NCI-H2029 treated with DMSO at 0.1 percent for 48 hours (cell line): ENCODE measurements at regions not wholly inside any gene's neighbourhood (a gene's known extent, or its start where the extent isn't known, plus 50 kb on each side); places are given as distances from the start of the nearest gene placed in this dataset.

ENCODE experiments used
- DNase-seq: peaks from one replicate; lab custom pipeline; 2025; lab: John Stamatoyannopoulos, UW

GRCh38 chr16:79298894-79299799, 301.4 kb downstream of the MAF start:
- DNase-seq, result no peak

- DNase-seq, result no peak
Observed at GRCh38 chr16:79298476-79298875, 302.1 kb downstream of the MAF start.

GRCh38 chr16:79297805-79298204, 302.7 kb downstream of the MAF start:
- no peak for DNase-seq

GRCh38 chr16:79297296-79297695, 303.2 kb downstream of the MAF start:
- DNase-seq, result no peak

- DNase-seq, result no peak
Observed at GRCh38 chr16:79296491-79296890, 304.0 kb downstream of the MAF start.

GRCh38 chr16:79295746-79296145, 304.8 kb downstream of the MAF start:
- DNase-seq, result no peak

GRCh38 chr16:79295162-79295561, 305.4 kb downstream of the MAF start:
- DNase-seq, result no peak

GRCh38 chr16:79294568-79294967, 306.0 kb downstream of the MAF start:
- no peak for DNase-seq

GRCh38 chr16:79293836-79294460, 306.6 kb downstream of the MAF start:
- no peak for DNase-seq

- DNase-seq, result no peak
Observed at GRCh38 chr16:79288066-79288465, 312.5 kb downstream of the MAF start.

GRCh38 chr16:79287424-79287917, 313.1 kb downstream of the MAF start:
- no peak for DNase-seq

- peak; percentile 60 for DNase-seq
Observed at GRCh38 chr16:79286646-79287423, 313.7 kb downstream of the MAF start.

GRCh38 chr16:79284766-79285165, 315.8 kb downstream of the MAF start:
- no peak for DNase-seq

GRCh38 chr16:79283578-79283977, 317.0 kb downstream of the MAF start:
- no peak for DNase-seq

GRCh38 chr16:79282806-79283205, 317.7 kb downstream of the MAF start:
- no peak for DNase-seq

GRCh38 chr16:79278506-79278905, 322.0 kb downstream of the MAF start:
- no peak for DNase-seq

GRCh38 chr16:79276501-79276900, 324.0 kb downstream of the MAF start:
- DNase-seq, result no peak

- DNase-seq, result no peak
Observed at GRCh38 chr16:79274264-79274663, 326.3 kb downstream of the MAF start.

- no peak for DNase-seq
Observed at GRCh38 chr16:79272141-79272577, 328.4 kb downstream of the MAF start.

- no peak for DNase-seq
Observed at GRCh38 chr16:79271583-79271982, 329.0 kb downstream of the MAF start.

GRCh38 chr16:79270011-79270410, 330.5 kb downstream of the MAF start:
- no peak for DNase-seq

- no peak for DNase-seq
Observed at GRCh38 chr16:79269211-79269863, 331.2 kb downstream of the MAF start.
